Smooth muscle cell of the brain vasculature (primary cell): ENCODE measurements at regions not wholly inside any gene's neighbourhood (a gene's known extent, or its start where the extent isn't known, plus 50 kb on each side); places are given as distances from the start of the nearest gene placed in this dataset.

Experiments used
- DNase-seq: peaks from one replicate; pipeline ENCODE4 v3.0.0-alpha.2; 2012; ENCODE audit warnings: low read depth, low spot score

DNA sequence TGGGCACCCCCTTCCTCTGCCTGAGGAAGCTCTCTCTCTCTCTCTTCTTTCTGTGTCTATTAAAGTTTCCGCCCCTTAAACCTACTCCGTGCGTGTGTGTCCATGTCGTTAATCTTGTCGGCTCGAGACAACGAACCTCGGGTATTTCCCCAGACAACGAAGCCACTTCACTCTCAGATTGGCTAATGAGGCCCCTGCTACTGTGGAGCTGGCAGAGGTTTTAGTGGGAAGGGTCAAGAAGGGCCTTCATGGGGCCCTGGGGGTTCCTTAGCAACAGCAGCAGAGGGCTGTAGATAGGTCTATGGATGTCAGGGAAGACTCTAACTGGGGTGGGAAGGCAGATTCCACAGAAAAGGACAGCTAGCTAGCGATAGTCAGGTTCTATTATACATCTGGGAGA is 239.8 kb upstream of the RAB4A start:
- DNase-seq, result no peak

DNA sequence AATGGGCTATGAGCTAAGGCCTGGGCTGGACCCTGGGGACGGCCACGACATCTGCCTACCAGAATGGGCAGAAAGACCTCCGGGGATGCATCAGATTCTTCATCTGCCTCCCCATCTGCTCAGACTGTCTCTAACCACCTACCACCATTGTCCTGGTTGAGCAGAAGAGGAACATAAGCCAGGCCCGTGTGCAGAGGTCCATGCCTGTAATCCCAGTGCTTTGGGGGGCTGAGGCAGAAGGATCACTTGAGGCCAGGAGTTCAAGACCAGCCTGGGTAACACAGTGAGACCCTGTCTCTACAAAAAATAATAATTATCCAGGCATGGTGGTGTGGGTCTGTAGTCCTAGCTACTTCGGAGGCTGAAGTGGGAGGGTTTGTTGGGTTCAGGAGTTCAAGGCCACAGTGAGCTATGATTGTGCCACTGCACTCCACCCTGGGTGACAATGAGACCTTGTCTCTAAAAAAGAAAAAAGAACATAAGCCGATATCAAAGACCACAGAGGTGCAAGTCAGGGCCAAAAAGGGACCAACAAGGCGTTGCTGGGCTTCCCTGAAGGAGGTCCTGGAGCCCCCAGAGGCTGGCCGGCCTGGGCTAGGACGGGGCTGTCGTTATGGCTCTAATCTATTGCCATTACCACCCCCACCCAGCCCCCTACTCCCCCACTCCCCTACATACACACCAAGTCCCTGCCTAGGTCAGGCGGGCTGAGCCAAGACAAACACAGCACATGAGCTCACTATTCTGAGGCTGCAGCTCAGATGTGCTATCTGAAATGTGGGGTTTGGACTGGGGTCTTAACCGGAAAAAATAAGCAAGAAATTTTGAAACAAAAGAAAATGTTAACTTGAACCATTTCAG is 239.2 kb upstream of the RAB4A start:
- no peak for DNase-seq

DNA sequence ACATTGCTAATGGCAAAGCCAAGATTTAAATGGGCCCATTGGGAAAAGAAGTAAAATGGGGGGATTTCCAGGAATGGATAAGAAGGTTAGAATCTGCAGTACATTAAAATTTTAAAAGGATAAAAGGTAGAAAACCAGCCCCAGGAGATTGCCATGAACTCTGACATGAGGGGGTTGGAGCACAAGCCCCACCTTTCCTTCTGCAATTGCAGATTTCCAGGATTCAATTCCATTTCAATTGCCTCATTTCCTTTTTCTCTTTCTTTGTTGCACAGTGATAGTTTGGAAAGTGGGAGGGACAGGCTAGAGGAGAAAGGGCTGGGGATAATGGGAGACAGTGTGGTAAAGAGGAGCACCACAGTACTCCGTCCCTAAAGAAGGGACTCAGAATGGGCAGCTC is 238.5 kb upstream of the RAB4A start:
- no peak for DNase-seq

DNA sequence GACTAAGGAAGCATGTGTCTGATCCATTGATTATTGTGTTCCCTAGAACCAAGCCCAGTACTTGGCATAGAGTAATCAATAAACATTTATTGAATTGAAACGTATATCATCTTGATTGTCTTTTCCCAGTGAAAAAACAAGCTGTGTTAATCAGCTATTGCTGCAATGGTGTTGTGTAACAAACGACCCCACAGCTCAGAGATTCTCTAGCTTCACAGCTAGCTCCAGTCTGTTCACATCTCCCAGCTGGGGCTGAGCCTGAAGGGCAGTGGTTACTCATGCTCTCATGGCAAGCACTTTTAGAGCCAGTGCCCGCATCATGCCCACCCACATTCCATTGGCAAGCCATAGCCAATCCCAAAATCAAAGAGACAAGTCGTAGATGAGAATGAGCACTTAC is 237.4 kb upstream of the RAB4A start:
- DNase-seq, result no peak

DNA sequence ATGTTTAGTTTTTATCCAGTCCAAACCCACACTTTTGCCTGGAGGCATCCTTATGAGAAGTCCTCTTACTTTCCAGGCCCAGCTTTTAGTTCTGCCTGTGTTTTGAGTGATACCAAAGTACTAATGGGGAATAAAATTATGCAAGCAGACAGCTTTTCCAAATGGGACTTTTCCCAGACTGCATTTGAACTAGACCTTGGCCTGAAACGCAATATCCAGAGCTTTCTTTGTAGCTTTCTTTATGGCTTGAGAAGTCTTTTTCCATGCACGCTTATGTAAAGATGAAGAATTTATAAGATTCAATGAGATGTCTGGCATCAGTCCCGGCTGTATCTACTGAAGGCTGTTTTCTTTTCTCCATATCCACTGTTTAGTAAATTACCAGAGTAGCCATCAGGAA is 236.6 kb upstream of the RAB4A start:
- DNase-seq, result no peak

DNA sequence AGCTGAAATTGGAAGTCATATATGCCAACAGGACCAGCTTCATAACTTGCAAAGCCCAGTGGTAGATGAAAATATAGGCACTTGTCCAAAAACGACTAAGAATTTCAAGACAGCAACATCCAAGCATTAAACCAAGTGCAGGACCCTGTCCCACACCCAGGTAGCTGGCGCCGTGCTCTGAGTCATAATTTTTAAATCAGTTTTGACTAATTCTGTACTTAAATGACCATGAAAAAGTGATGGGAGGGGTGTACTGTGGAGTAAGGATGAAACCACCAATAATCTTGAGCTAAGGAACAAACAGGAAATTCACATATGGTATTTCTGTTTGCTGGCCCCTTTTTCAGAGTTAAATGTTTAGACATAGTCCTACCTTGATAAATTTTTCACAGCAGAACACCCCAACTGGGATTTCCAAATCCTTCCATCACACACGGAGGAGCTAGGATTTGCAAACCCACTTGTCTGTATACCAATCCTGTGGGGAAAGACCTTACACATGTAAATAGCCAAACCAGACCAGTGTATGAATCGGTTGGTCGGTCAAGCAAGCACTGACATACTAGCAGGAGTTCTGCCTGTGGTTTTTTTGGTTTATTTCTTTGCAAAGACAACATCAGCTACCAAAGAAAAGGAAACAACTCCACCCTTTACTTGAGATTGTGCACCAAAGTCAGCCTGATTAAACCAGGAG is 235.7 kb upstream of the RAB4A start:
- DNase-seq, result no peak

DNA sequence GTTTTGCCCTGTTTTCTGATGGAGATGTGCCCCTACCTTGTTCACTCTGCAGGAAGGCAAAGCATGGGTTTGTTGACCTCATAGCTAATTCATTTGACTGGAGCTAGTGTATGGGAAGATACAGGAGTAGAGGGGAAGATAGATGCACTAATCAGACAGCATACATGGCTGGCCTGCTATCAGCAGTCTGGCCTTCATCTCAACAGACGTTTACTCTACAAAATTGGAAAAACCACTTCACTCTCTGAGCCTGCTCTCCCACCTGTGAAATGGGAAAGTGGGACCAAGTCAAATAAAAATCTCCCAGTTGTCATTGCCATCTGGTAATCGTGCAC is 235.2 kb upstream of the RAB4A start:
- DNase-seq, result no peak

DNA sequence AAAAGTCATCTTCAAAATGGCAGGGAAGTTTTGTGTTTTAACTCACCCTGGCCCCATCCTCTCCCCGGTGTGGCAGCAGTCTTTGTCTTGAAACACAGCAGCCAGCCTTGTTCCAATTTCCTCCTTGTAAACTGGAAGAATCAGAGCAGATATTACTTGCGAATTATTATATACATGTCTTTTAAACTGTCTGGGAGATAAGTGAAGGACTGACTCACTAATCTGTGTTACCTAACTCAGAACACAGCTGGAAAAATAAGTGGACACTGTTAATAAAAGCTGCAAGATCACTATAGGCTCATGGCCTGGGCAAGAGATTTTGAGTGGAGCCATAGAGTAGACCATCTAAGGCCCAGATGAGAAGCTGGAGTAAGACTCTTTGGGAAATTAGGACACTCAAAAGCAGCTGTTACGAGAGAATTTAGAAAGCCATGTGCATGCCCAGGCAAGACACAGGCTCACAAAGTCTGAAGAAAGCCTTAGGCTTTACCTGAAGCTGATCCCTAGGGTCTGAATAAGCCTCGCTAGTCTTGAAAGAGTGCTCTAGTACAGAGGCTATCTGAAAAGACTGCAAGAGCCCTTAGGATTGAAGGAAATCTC is 233.0 kb upstream of the RAB4A start:
- DNase-seq, result no peak

DNA sequence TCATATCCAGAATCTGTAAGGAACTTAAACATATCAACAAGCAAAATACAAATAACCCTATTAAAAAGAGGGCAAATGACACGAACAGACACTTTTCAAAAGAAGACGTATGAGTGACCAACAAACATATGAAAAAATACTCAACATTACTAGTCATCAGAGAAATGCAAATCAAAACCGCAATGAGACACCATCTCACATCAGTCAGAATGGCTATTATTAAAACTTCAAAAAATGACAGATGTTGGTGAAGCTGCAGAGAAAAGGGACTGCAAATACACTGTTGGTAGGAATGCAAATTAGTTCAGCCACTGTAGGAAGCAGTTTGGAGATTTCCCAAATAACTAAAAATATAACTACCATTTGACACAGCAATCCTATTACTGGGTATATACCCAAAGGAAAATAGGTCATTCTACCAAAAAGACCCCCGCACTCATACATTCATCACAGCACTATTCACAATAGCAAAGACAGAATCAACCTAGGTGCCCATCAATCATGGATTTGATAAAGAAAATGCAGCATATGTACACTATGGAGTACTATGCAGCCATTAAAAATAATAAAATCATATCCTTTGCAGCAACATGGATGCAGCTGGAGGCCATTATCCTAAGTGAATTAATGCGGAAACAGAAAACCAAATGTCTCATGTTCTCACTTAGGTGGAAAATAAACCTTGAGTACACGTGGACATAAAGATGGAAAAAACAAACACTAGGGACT is 230.1 kb upstream of the RAB4A start:
- no peak for DNase-seq

DNA sequence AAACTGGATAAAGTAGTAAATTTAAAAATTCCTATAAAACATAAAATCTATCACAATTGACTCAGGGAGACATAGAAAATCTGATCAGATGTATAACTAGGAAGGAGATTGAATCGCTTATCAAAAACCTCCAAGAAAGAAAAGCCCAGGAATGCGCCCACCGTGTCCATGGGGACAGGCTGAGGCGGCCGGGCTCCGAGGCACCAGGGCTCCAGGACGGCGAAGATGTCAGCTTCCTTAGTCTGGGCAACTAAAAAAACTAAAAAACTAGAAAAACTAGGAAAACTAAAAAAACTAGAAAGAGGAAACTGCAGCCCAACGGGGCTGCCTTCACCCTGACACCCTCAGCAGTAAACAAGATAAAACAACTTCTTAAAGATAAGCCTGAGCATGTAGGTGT is 229.0 kb upstream of the RAB4A start:
- no peak for DNase-seq

DNA sequence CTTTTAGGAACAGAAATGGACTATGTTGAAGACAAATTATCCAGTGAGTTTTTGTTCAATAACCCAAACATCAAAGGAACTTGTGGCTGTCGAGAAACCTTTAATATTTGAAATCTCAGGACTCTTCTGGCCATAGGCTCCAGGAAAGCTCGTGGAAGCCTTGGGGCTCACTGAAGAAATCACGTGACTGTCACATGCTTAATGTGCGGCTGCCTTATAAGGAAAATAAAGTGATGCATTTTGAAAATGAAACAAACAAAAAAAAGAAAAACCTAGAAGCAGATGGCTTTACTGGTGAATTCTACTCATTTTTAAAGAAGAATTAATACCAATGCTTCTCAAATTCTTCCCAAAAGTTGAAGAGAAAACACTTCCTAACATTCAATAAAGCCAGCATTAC is 228.4 kb upstream of the RAB4A start:
- no peak for DNase-seq

DNA sequence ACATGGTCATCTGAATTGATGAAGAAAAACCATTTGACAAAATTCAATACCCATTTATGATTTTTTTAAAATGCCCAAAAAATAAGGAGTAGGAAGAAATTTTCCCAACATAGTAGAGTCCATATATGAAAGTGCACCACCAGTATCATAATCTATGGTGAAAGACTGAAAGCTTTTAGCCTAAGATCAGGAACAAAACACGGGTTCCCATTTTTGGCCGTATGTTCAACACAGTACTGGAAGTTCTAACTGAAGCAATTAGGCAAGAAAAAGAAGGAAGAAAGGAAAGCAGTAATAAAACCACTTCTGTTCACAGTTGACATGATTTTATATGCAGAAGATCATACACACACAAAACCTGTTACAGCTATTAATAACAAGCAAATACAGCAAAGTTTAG is 227.8 kb upstream of the RAB4A start:
- DNase-seq, result no peak

DNA sequence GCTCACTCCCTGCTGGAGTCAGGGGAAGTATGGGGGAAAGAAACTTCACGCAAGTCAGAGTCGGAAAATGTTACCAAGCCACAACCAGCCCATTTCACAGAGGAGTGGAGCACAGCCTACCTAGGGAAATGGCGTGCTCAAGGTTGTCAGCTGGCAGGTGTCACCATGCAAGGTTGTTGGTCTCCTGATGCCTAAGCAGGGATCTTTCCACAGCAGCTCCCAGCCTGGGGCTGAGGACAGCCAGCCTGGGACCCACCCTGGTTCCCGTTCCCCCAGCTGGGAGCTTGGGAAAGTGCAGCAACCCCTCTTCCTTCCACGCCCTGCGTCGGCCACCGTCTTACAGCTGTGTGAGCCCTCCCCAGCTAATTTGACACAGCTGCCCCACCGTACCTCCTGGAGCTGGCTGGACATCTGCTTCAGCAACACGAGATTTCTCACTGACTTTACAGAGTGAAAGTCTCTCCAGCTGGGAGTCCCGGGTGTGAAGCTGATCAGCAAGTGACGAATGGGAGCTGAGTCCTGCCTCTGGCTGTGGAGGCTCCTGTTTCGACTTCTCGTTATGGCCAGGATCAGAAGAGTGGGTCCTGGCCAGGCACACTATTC is 224.6 kb upstream of the RAB4A start:
- no peak for DNase-seq

DNA sequence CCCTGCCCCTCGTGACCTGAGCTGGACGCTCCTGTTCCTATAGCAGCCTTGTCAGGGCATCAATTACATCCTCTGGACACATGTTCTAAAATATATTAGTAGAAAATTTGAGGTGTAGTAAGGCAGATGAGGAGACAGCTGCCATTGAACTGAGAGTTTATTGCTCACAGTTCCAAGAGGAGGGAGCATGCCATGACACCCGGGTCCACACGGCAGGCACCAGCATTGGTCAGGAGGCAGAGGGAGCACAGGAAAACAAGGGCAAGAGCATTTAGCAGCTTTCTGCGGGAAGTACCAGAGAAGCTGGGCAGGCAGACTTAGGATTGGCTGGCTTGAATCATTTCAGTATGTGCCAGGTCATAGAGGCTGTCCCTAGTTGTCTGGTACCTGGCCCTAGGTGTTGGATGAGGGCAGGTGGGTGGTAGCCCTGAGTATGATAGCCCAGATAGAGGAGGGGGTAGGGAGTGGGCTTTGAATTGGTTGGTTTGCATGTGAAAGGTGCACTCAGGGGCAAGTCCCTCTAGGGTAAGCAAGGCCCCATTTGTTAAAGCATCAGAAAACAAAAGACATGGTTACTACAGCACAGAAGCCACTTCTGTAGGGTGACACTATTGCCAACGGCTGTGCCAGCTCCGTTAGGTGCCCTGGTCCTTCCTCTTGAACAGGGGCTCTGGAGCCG is 223.6 kb upstream of the RAB4A start:
- no peak for DNase-seq

DNA sequence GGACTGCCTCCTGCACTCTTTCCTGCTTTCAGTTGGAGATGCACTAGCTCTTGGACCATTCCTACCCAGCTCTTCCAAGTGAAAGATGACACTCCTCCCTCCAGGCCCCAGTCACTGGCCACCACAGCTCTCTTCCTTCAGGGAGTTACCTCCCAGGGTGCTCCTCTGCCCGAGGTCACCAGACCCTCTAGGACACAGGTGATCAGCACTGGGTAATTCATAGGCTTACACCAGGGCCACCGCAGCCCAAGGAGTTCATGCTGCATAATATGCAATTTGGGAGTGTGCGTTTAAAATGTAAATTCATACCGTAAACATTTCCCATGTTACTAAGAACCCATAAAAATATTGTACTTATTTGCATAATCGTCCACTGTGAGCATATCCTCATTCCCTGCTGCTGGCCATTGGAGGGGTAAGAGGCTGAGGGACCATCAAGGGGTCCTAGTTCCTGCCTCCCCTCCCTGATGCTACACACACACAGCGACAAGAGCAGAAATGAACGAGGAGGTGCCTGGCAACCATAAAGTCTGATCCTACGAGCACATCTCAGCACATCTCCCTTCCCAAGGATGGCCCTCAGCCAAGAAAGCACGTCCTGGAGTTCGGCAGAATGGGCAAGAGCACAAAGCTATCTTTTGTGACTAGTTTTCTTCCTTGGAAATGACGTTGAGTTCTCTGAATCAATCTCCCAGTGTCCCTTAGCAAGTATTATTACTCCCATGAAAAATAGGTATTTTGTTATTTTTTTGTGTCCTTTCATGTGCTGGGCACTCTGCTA is 222.9 kb upstream of the RAB4A start:
- no peak for DNase-seq

DNA sequence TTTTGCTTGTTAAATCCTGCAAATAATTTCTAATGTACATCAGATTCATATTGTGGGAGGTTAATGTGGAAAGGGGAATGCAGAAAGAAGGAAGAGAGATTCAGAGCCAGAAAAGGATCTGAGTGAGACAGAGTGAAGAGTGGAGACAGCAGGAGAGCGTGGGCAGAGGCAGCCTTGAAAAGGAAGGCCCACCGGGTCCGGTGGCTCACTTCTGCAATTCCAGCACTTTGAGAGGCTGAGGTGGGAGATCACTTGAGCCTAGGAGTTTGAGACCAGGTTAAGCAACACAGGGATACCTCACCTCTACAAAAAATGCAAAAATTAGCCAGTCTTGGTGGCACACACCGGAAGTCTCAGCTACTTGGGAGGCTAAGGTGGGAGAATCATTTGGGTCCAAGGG is 222.0 kb upstream of the RAB4A start:
- DNase-seq, result no peak

DNA sequence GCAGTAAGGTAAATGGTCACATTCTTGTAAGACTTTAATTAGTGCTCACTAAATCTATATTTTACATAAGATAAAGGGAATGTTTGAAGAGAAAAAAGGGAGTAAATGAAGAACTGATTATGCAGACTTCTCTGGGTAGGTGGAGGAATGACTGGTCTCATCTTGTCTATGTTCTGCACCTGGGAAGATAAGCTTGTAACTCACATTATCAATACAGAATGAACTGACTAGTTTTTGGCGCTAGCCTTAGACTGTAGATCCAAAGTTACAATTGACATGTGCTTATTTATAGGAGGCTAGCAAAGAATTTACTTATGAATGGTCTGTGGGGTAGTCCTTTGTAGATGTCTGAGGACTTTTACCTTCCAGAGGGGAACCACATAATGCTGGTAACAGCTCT is 214.9 kb upstream of the RAB4A start:
- no peak for DNase-seq

DNA sequence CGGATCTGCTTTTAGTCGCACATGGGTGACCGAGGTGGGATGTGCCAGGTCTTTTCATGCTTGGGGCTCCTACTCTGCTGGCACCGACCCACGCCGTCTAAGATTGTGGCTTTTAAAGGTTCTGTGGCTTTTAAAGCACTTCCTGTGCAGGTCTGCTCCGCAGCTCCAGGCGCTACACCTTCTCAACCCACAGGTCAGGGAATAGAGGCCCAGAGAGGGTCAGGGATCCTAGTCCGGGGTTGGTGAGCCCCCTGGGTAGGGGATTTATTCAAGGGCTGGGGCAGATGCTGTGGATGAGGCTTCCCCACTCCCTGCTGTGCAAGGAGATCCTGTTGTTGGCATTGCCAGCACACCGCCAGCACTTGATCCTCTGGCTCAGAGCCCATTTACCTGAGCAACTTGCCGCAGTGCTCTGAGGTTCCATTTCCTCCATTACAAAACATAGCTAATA is 212.8 kb upstream of the RAB4A start:
- no peak for DNase-seq

DNA sequence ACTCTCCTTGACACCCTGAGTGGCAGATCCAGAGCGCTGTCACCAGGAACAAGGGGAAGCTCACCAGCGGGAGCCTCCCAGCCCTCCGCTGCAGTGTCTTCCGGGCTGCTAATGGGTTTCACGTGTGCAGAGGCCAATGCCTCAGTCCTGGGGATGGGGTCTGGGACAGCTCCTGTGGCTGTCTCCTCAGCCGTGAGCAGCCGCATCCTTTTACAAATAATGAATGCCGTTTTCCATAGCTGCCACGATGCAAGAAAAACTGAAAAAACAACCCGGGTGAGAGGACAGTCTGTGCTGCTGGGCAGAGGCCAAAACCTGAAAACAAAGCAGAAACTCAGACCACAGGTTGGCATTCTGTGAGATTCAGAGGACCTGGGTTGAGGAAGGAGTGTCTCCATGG is 212.2 kb upstream of the RAB4A start:
- no peak for DNase-seq
